ENCODE measurements at regions not wholly inside any gene's neighbourhood (a gene's known extent, or its start where the extent isn't known, plus 50 kb on each side); places are given as distances from the start of the nearest gene placed in this dataset.

- TF ChIP-seq, protein P1, sequence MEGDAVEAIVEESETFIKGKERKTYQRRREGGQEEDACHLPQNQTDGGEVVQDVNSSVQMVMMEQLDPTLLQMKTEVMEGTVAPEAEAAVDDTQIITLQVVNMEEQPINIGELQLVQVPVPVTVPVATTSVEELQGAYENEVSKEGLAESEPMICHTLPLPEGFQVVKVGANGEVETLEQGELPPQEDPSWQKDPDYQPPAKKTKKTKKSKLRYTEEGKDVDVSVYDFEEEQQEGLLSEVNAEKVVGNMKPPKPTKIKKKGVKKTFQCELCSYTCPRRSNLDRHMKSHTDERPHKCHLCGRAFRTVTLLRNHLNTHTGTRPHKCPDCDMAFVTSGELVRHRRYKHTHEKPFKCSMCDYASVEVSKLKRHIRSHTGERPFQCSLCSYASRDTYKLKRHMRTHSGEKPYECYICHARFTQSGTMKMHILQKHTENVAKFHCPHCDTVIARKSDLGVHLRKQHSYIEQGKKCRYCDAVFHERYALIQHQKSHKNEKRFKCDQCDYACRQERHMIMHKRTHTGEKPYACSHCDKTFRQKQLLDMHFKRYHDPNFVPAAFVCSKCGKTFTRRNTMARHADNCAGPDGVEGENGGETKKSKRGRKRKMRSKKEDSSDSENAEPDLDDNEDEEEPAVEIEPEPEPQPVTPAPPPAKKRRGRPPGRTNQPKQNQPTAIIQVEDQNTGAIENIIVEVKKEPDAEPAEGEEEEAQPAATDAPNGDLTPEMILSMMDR (IDR thresholded peaks at IDR 0.05 in 2 of 3, conservative IDR thresholded peaks at IDR 0.05 in 1 of 3; ENCODE audit: borderline replicate concordance in 1 of 3, insufficient read depth in 1 of 3, low read depth in 2 of 3, low read length in 2 of 3): no peak
- TF ChIP-seq EZH2 (IDR thresholded peaks at IDR 0.05): no peak
- TF ChIP-seq ELF1 (IDR thresholded peaks at IDR 0.05; ENCODE audit: borderline replicate concordance, low read depth): no peak
- TF ChIP-seq MAX (IDR thresholded peaks at IDR 0.05): no peak
- TF ChIP-seq POLR2A (IDR thresholded peaks at IDR 0.05; ENCODE audit: borderline replicate concordance, extremely low read depth, insufficient read depth, insufficient read length): no peak
- no peak for TF ChIP-seq POLR2AphosphoS5 (IDR thresholded peaks at IDR 0.05; ENCODE audit: low read depth, low read length)
- no peak for TF ChIP-seq JUND (IDR thresholded peaks at IDR 0.05)
- no peak for TF ChIP-seq RAD21 (IDR thresholded peaks at IDR 0.05; ENCODE audit: low read depth)
- TF ChIP-seq, protein P2, sequence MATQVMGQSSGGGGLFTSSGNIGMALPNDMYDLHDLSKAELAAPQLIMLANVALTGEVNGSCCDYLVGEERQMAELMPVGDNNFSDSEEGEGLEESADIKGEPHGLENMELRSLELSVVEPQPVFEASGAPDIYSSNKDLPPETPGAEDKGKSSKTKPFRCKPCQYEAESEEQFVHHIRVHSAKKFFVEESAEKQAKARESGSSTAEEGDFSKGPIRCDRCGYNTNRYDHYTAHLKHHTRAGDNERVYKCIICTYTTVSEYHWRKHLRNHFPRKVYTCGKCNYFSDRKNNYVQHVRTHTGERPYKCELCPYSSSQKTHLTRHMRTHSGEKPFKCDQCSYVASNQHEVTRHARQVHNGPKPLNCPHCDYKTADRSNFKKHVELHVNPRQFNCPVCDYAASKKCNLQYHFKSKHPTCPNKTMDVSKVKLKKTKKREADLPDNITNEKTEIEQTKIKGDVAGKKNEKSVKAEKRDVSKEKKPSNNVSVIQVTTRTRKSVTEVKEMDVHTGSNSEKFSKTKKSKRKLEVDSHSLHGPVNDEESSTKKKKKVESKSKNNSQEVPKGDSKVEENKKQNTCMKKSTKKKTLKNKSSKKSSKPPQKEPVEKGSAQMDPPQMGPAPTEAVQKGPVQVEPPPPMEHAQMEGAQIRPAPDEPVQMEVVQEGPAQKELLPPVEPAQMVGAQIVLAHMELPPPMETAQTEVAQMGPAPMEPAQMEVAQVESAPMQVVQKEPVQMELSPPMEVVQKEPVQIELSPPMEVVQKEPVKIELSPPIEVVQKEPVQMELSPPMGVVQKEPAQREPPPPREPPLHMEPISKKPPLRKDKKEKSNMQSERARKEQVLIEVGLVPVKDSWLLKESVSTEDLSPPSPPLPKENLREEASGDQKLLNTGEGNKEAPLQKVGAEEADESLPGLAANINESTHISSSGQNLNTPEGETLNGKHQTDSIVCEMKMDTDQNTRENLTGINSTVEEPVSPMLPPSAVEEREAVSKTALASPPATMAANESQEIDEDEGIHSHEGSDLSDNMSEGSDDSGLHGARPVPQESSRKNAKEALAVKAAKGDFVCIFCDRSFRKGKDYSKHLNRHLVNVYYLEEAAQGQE (IDR thresholded peaks at IDR 0.05; ENCODE audit: low read depth): no peak
- TF ChIP-seq, protein P3, sequence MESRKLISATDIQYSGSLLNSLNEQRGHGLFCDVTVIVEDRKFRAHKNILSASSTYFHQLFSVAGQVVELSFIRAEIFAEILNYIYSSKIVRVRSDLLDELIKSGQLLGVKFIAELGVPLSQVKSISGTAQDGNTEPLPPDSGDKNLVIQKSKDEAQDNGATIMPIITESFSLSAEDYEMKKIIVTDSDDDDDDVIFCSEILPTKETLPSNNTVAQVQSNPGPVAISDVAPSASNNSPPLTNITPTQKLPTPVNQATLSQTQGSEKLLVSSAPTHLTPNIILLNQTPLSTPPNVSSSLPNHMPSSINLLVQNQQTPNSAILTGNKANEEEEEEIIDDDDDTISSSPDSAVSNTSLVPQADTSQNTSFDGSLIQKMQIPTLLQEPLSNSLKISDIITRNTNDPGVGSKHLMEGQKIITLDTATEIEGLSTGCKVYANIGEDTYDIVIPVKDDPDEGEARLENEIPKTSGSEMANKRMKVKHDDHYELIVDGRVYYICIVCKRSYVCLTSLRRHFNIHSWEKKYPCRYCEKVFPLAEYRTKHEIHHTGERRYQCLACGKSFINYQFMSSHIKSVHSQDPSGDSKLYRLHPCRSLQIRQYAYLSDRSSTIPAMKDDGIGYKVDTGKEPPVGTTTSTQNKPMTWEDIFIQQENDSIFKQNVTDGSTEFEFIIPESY (IDR thresholded peaks at IDR 0.05; ENCODE audit: extremely low read depth, insufficient replicate concordance, low read length): no peak
- TF ChIP-seq TCF7L2 (IDR thresholded peaks at IDR 0.05; ENCODE audit: borderline replicate concordance, extremely low read depth, insufficient read depth, insufficient read length): no peak
- TF ChIP-seq SRF (IDR thresholded peaks at IDR 0.05; ENCODE audit: low read depth): no peak
- TF ChIP-seq CBX3 (IDR thresholded peaks at IDR 0.05; ENCODE audit: low read depth): no peak
- no peak for TF ChIP-seq CEBPB (IDR thresholded peaks at IDR 0.05; ENCODE audit: low read depth)
Measured at GRCh38 chr2:7517088-7517487, 599.9 kb downstream of the RNF144A start.
